NK-92 treated with Interleukin-12 subunit alpha and Interleukin-12 subunit beta, amount 100 ng/mL, for 24 hours (cell line): ENCODE measurements at regions not wholly inside any gene's neighbourhood (a gene's known extent, or its start where the extent isn't known, plus 50 kb on each side); places are given as distances from the start of the nearest gene placed in this dataset.
"Not testable (repeated sequence)": the region's sequence is repeated elsewhere in the genome, so short reads cannot be mapped to it uniquely, and the experiment has no call there.

Experiments used
- DNase-seq: peaks from one replicate; lab custom pipeline; 2025; lab: John Stamatoyannopoulos, UW

- DNase-seq, result not testable (repeated sequence)
Measured at GRCh38 chr1:70751676-70752287, 295.8 kb downstream of the PTGER3 start.

GRCh38 chr1:70754701-70755100 is 292.9 kb downstream of the PTGER3 start:
- DNase-seq, result no peak

- DNase-seq, result no peak
Measured at GRCh38 chr1:70760154-70760553, 287.5 kb downstream of the PTGER3 start.

- DNase-seq, result no peak
Measured at GRCh38 chr1:70762386-70762785, 285.2 kb downstream of the PTGER3 start.

- DNase-seq, result peak; percentile 38
Measured at GRCh38 chr1:70764747-70765146, 282.9 kb downstream of the PTGER3 start.

- DNase-seq, result no peak
Measured at GRCh38 chr1:70767377-70767776, 280.2 kb downstream of the PTGER3 start.

GRCh38 chr1:70768216-70768615 is 279.4 kb downstream of the PTGER3 start:
- no peak for DNase-seq

- no peak for DNase-seq
Measured at GRCh38 chr1:70778056-70778762, 269.4 kb downstream of the PTGER3 start.

- no peak for DNase-seq
Measured at GRCh38 chr1:70778934-70779333, 268.7 kb downstream of the PTGER3 start.

GRCh38 chr1:70779571-70779970 is 268.0 kb downstream of the PTGER3 start:
- peak; percentile 47 for DNase-seq

- DNase-seq, result no peak
Measured at GRCh38 chr1:70785287-70785686, 262.3 kb downstream of the PTGER3 start.

GRCh38 chr1:70790232-70790923 is 257.2 kb downstream of the PTGER3 start:
- peak; percentile 49 for DNase-seq

- DNase-seq, result not testable (repeated sequence)
Measured at GRCh38 chr1:70795064-70795463, 252.6 kb downstream of the PTGER3 start.

GRCh38 chr1:70796298-70796697 is 251.3 kb downstream of the PTGER3 start:
- DNase-seq, result not testable (repeated sequence)

GRCh38 chr1:70802625-70803024 is 245.0 kb downstream of the PTGER3 start:
- DNase-seq, result not testable (repeated sequence)

GRCh38 chr1:70805641-70806040 is 242.0 kb downstream of the PTGER3 start:
- no peak for DNase-seq

- DNase-seq, result no peak
Measured at GRCh38 chr1:70807088-70807664, 240.4 kb downstream of the PTGER3 start.

GRCh38 chr1:70809069-70809468 is 238.5 kb downstream of the PTGER3 start:
- no peak for DNase-seq

GRCh38 chr1:70811815-70812214 is 235.8 kb downstream of the PTGER3 start:
- DNase-seq, result no peak

GRCh38 chr1:70812442-70813109 is 235.0 kb downstream of the PTGER3 start:
- no peak for DNase-seq

GRCh38 chr1:70818401-70818800 is 229.2 kb downstream of the PTGER3 start:
- DNase-seq, result no peak

- no peak for DNase-seq
Measured at GRCh38 chr1:70819231-70819630, 228.4 kb downstream of the PTGER3 start.
